GM08714 (cell line): ENCODE measurements at regions not wholly inside any gene's neighbourhood (a gene's known extent, or its start where the extent isn't known, plus 50 kb on each side); places are given as distances from the start of the nearest gene placed in this dataset.
"Not testable (repeated sequence)": the region's sequence is repeated elsewhere in the genome, so short reads cannot be mapped to it uniquely, and the experiment has no call there.

Experiments used
- H3K4me3 ChIP-seq: fragments of 200-500 bp; sonication (Bioruptor generic); 2 replicates; pipeline ENCODE4 v1.5.1; 2014; ENCODE audit warnings: mild to moderate bottlenecking, low read length, inconsistent platforms
- ZNF274 ChIP-seq: IDR thresholded peaks from 2 replicates; pipeline ENCODE4 v1.6.1; 2012; ENCODE audit warnings: mild to moderate bottlenecking, low read depth, low read length

- no peak overlapping the region for H3K4me3 ChIP-seq
- TF ChIP-seq ZNF274 = no peak
Measured at GRCh38 chr3:5899014-5899761, 711.7 kb downstream of the EDEM1 start.

- H3K4me3 ChIP-seq = no peak overlapping the region
- no peak for TF ChIP-seq ZNF274
Measured at GRCh38 chr3:5917932-5918331, 730.4 kb downstream of the EDEM1 start.

- TF ChIP-seq ZNF274 = no peak
- H3K4me3 ChIP-seq = no peak overlapping the region
Measured at GRCh38 chr3:5918626-5919025, 731.1 kb downstream of the EDEM1 start.

GRCh38 chr3:5929027-5929426 is 741.5 kb downstream of the EDEM1 start:
- no peak for TF ChIP-seq ZNF274
- H3K4me3 ChIP-seq = no peak overlapping the region

- not testable (repeated sequence) for H3K4me3 ChIP-seq
Measured at GRCh38 chr3:5944061-5944460, 756.6 kb downstream of the EDEM1 start.

- TF ChIP-seq ZNF274 = no peak
- no peak overlapping the region for H3K4me3 ChIP-seq
Measured at GRCh38 chr3:5948084-5948483, 760.6 kb downstream of the EDEM1 start.

GRCh38 chr3:5951026-5951425 is 763.5 kb downstream of the EDEM1 start:
- no peak overlapping the region for H3K4me3 ChIP-seq
- no peak for TF ChIP-seq ZNF274

GRCh38 chr3:5972586-5972985 is 785.1 kb downstream of the EDEM1 start:
- TF ChIP-seq ZNF274 = no peak
- no peak overlapping the region for H3K4me3 ChIP-seq

- no peak overlapping the region for H3K4me3 ChIP-seq
- no peak for TF ChIP-seq ZNF274
Measured at GRCh38 chr3:5974630-5975322, 787.3 kb downstream of the EDEM1 start.

- TF ChIP-seq ZNF274 = no peak
- no peak overlapping the region for H3K4me3 ChIP-seq
Measured at GRCh38 chr3:5977331-5977730, 789.8 kb downstream of the EDEM1 start.

GRCh38 chr3:5980475-5980874 is 793.0 kb downstream of the EDEM1 start:
- H3K4me3 ChIP-seq = no peak overlapping the region
- TF ChIP-seq ZNF274 = no peak

- H3K4me3 ChIP-seq = no peak overlapping the region
- no peak for TF ChIP-seq ZNF274
Measured at GRCh38 chr3:5994651-5995050, 807.1 kb downstream of the EDEM1 start.

GRCh38 chr3:6018456-6018855 is 830.9 kb downstream of the EDEM1 start:
- no peak overlapping the region for H3K4me3 ChIP-seq
- no peak for TF ChIP-seq ZNF274

GRCh38 chr3:6022621-6023020 is 835.1 kb downstream of the EDEM1 start:
- H3K4me3 ChIP-seq = no peak overlapping the region
- no peak for TF ChIP-seq ZNF274

GRCh38 chr3:6025032-6025431 is 835.9 kb upstream of the GRM7 start:
- no peak overlapping the region for H3K4me3 ChIP-seq
- no peak for TF ChIP-seq ZNF274

GRCh38 chr3:6030648-6031047 is 830.3 kb upstream of the GRM7 start:
- not testable (repeated sequence) for H3K4me3 ChIP-seq
